ENCODE measurements at regions not wholly inside any gene's neighbourhood (a gene's known extent, or its start where the extent isn't known, plus 50 kb on each side); places are given as distances from the start of the nearest gene placed in this dataset.

- no peak overlapping the region for H3K4me3 ChIP-seq (ENCODE audit: low read depth, low read length)
- TF ChIP-seq CTCF (IDR thresholded peaks at IDR 0.05; ENCODE audit: insufficient read depth, low read depth, low read length): no peak
- no peak for DNase-seq (ENCODE audit: low read depth)
These were observed 326.4 kb downstream of the MEI4 start for GRCh38 chr6:77979204-77979603.

GRCh38 chr6:77986380-77987034 lies 333.7 kb downstream of the MEI4 start:
- TF ChIP-seq CTCF (IDR thresholded peaks at IDR 0.05; ENCODE audit: insufficient read depth, low read depth, low read length): no peak
- DNase-seq (ENCODE audit: low read depth): no peak
- H3K4me3 ChIP-seq (ENCODE audit: low read depth, low read length): no peak overlapping the region

- no peak for TF ChIP-seq CTCF (IDR thresholded peaks at IDR 0.05; ENCODE audit: insufficient read depth, low read depth, low read length)
- no peak overlapping the region for H3K4me3 ChIP-seq (ENCODE audit: low read depth, low read length)
- DNase-seq (ENCODE audit: low read depth): no peak
These were observed 334.2 kb downstream of the MEI4 start for GRCh38 chr6:77987035-77987384.

GRCh38 chr6:78010130-78010529 lies 357.3 kb downstream of the MEI4 start:
- H3K4me3 ChIP-seq (ENCODE audit: low read depth, low read length): no peak overlapping the region
- TF ChIP-seq CTCF (IDR thresholded peaks at IDR 0.05; ENCODE audit: insufficient read depth, low read depth, low read length): no peak
- no peak for DNase-seq (ENCODE audit: low read depth)

- TF ChIP-seq CTCF (IDR thresholded peaks at IDR 0.05; ENCODE audit: insufficient read depth, low read depth, low read length): no peak
- DNase-seq (ENCODE audit: low read depth): no peak
These were observed 367.7 kb downstream of the MEI4 start for GRCh38 chr6:78020586-78020985.

GRCh38 chr6:78025502-78025901 lies 372.7 kb downstream of the MEI4 start:
- DNase-seq (ENCODE audit: low read depth): no peak
- H3K4me3 ChIP-seq (ENCODE audit: low read depth, low read length): no peak overlapping the region
- TF ChIP-seq CTCF (IDR thresholded peaks at IDR 0.05; ENCODE audit: insufficient read depth, low read depth, low read length): no peak

More at GRCh38 chr6:78020586-78020985, 367.7 kb downstream of the MEI4 start:
- H3K4me3 ChIP-seq (ENCODE audit: low read depth, low read length): no peak overlapping the region

- no peak for DNase-seq (ENCODE audit: low read depth)
- H3K4me3 ChIP-seq (ENCODE audit: low read depth, low read length): no peak overlapping the region
- no peak for TF ChIP-seq CTCF (IDR thresholded peaks at IDR 0.05; ENCODE audit: insufficient read depth, low read depth, low read length)
These were observed 378.4 kb downstream of the MEI4 start for GRCh38 chr6:78031228-78031627.
